AG04450 (cell line): ENCODE measurements at regions not wholly inside any gene's neighbourhood (a gene's known extent, or its start where the extent isn't known, plus 50 kb on each side); places are given as distances from the start of the nearest gene placed in this dataset.

ENCODE experiments used
- CTCF ChIA-PET: fragments of 300-600, 350-600 bp; formaldehyde crosslinking; extraction: SDS; loops from one replicate; lab custom pipeline; 2022; ENCODE audit warnings: antibody characterized with exemption, inconsistent platforms; lab: Charles Lee
- POLR2A ChIA-PET: fragments of 350-600 bp; formaldehyde crosslinking; extraction: SDS; loops from one replicate; lab custom pipeline; 2021; ENCODE audit warnings: antibody characterized with exemption, inconsistent platforms; lab: Yijun Ruan, JAX
- DNase-seq: peaks from one replicate; pipeline ENCODE4 v3.0.0-alpha.2; 2011; ENCODE audit warnings: low read depth, low spot score
- H3K27ac ChIP-seq: one replicate; pipeline ENCODE4 v1.5.1; 2012; ENCODE audit warnings: low read depth, low read length, control low read depth
- H3K27me3 ChIP-seq: one replicate; pipeline ENCODE4 v1.6.0; 2012; ENCODE audit warnings: low read length; ENCODE audit not compliant: control insufficient read depth, insufficient read depth
- H3K4me3 ChIP-seq: 2 replicates; pipeline ENCODE4 v1.5.1; 2011; ENCODE audit warnings: mild to moderate bottlenecking, low read depth, low read length, control low read depth
- H3K9me3 ChIP-seq: 2 replicates; pipeline ENCODE4 v1.5.1; 2012; ENCODE audit warnings: low read length; ENCODE audit not compliant: control insufficient read depth, insufficient read depth
- CTCF ChIP-seq: IDR thresholded peaks from 2 replicates; pipeline ENCODE4 v1.5.1; 2011; ENCODE audit warnings: low read depth, low read length, control low read depth, inconsistent platforms

GRCh38 chr9:109582386-109582785 lies 84.3 kb upstream of the PTPN3 start:
- no peak for TF ChIP-seq CTCF
- Histone ChIP-seq H3K27ac (no peak overlapping the region), H3K9me3 (no peaks in the 10 kb centered on the region), H3K27me3 (peaks cover 18% of the 10 kb centered on the region), H3K4me3 (no peak overlapping the region)
- ChIA-PET POLR2A (no interaction called here), CTCF (no interaction called here)
- DNase-seq = no peak

GRCh38 chr9:109584205-109584604 lies 86.1 kb upstream of the PTPN3 start:
- TF ChIP-seq CTCF = no peak
- DNase-seq = no peak
- no peaks in the 10 kb centered on the region for H3K9me3 ChIP-seq
- H3K4me3 ChIP-seq = no peak overlapping the region
- peaks cover 31% of the 10 kb centered on the region for H3K27me3 ChIP-seq
- H3K27ac ChIP-seq = no peak overlapping the region
- CTCF ChIA-PET = interaction anchor here (0.5 kb wide), 1 partner anchor 607 kb away, joined by 6 read pairs; no protein-coding TSS in a partner anchor
- POLR2A ChIA-PET = no interaction called here

GRCh38 chr9:109585796-109586195 lies 87.7 kb upstream of the PTPN3 start:
- no peaks in the 10 kb centered on the region for H3K9me3 ChIP-seq
- H3K27ac ChIP-seq = no peak overlapping the region
- POLR2A ChIA-PET = interaction anchor here (0.6 kb wide), 1 partner anchor 548 kb away, joined by 5 read pairs; no protein-coding TSS in a partner anchor
- CTCF ChIA-PET = no interaction called here
- no peak for DNase-seq
- TF ChIP-seq CTCF = no peak
- no peak overlapping the region for H3K4me3 ChIP-seq
- H3K27me3 ChIP-seq = peaks cover 34% of the 10 kb centered on the region

GRCh38 chr9:109586993-109587392 lies 88.9 kb upstream of the PTPN3 start:
- Histone ChIP-seq H3K27me3 (peaks cover 38% of the 10 kb centered on the region), H3K9me3 (no peaks in the 10 kb centered on the region), H3K4me3 (no peak overlapping the region), H3K27ac (no peak overlapping the region)
- ChIA-PET CTCF (no interaction called here), POLR2A (no interaction called here)
- DNase-seq = no peak
- no peak for TF ChIP-seq CTCF

- no peaks in the 10 kb centered on the region for H3K9me3 ChIP-seq
- DNase-seq = no peak
- ChIA-PET POLR2A (no interaction called here), CTCF (no interaction called here)
- TF ChIP-seq CTCF = no peak
- H3K27me3 ChIP-seq = peaks cover 35% of the 10 kb centered on the region
- no peak overlapping the region for H3K27ac ChIP-seq
- H3K4me3 ChIP-seq = no peak overlapping the region
Observed at GRCh38 chr9:109588415-109588814, 90.3 kb upstream of the PTPN3 start.
